C4-2B (cell line): ENCODE measurements at regions not wholly inside any gene's neighbourhood (a gene's known extent, or its start where the extent isn't known, plus 50 kb on each side); places are given as distances from the start of the nearest gene placed in this dataset.

Experiments used
- H3K27ac ChIP-seq: fragments of 450-650 bp; 2 replicates; pipeline ENCODE4 v1.5.1; 2017
- ZFX ChIP-seq: fragments of 450-650 bp; IDR thresholded peaks from 2 replicates; pipeline ENCODE4 v1.6.1; 2017
- TF ChIP-seq, protein P1 (sequence below): fragments of 450-650 bp; conservative IDR thresholded peaks from 2 replicates; pipeline ENCODE4 v1.5.1; 2017; ENCODE audit warnings: mild to moderate bottlenecking

- no peak overlapping the region for H3K27ac ChIP-seq
- TF ChIP-seq, protein P1, sequence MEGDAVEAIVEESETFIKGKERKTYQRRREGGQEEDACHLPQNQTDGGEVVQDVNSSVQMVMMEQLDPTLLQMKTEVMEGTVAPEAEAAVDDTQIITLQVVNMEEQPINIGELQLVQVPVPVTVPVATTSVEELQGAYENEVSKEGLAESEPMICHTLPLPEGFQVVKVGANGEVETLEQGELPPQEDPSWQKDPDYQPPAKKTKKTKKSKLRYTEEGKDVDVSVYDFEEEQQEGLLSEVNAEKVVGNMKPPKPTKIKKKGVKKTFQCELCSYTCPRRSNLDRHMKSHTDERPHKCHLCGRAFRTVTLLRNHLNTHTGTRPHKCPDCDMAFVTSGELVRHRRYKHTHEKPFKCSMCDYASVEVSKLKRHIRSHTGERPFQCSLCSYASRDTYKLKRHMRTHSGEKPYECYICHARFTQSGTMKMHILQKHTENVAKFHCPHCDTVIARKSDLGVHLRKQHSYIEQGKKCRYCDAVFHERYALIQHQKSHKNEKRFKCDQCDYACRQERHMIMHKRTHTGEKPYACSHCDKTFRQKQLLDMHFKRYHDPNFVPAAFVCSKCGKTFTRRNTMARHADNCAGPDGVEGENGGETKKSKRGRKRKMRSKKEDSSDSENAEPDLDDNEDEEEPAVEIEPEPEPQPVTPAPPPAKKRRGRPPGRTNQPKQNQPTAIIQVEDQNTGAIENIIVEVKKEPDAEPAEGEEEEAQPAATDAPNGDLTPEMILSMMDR, result no peak
Measured at GRCh38 chr7:153006911-153007310, 247.4 kb downstream of the ACTR3B start.

DNA sequence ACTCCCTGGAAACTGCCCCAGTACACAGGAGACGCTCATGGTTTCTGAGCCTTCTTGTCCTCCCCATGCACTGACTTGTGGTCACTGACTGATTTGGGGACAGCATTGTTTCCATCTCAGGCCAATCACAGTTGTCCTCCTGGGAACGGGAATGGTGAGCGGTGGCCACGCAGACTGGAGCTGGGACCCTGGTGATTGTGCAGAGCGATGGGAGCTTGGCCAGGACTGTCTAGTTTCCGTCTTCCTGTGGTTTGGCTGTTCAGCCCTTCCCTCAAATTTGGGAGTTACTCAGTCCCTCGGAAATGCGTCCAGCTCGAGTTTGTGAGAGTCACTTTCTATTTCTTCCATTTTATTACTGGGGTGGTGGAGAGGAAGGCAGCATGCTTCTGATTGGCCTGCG is 250.9 kb downstream of the ACTR3B start:
- no peak overlapping the region for H3K27ac ChIP-seq

GRCh38 chr7:153012203-153012602 is 252.7 kb downstream of the ACTR3B start:
- TF ChIP-seq, protein P1, result no peak
- TF ChIP-seq ZFX, result no peak
- H3K27ac ChIP-seq, result no peak overlapping the region

More for the DNA sequence above, 250.9 kb downstream of the ACTR3B start:
- no peak for TF ChIP-seq ZFX
- TF ChIP-seq, protein P1, result no peak

DNA sequence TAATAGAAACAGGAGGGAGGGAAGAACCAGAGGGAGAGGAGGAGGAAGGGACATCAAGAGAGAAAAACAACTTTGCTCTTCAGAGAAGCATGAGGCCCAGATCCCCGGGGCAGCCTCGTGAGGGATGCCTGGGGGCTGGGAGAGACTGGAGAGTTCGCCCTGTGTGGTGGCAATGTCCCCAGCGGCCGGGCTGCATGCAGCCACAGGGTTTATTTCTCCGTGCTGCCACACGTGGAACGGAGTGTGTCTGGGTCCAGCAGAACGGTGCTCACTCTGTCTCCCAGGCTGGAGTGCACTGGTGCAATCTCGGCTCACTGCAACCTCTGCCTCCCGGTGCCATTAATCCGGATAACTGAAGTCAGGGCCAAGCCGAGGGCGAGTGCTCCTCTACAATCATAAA is 257.7 kb downstream of the ACTR3B start:
- no peak for TF ChIP-seq ZFX
- TF ChIP-seq, protein P1, result no peak; the same call in 1 of the 2 replicates
- H3K27ac ChIP-seq, result no peak overlapping the region

- H3K27ac ChIP-seq, result no peak overlapping the region
- TF ChIP-seq ZFX, result no peak
- TF ChIP-seq, protein P1, result no peak
Measured at GRCh38 chr7:153021542-153021941, 262.0 kb downstream of the ACTR3B start.

- no peak overlapping the region for H3K27ac ChIP-seq
- TF ChIP-seq ZFX, result no peak
- TF ChIP-seq, protein P1, result no peak
Measured at GRCh38 chr7:153022475-153023193, 263.1 kb downstream of the ACTR3B start.

DNA sequence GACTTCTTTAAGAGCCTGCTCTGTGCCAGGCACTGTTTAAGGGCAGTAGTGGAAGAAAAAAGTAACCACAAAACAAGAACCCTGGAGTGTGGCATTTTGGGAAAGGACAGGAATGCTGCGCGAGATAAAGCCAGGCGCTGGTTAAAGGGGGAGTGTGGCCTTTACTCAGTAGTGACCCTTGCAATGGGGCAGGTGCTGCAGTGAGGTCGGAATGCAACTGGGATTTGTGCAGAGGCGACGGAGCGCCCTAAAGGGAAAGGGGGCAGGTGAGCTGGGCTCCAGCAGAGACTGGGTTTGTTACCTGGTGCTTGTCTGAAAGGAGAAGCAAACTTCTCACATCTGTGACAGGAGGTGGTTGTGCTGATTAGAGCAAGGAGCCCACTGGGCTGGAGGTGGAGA is 263.6 kb downstream of the ACTR3B start:
- no peak overlapping the region for H3K27ac ChIP-seq
- TF ChIP-seq, protein P1, result no peak
- no peak for TF ChIP-seq ZFX
